ENCODE measurements at regions not wholly inside any gene's neighbourhood (a gene's known extent, or its start where the extent isn't known, plus 50 kb on each side); places are given as distances from the start of the nearest gene placed in this dataset.

- Mint-ChIP-seq H3K4me1 (peaks cover 15% of the 10 kb centered on the region), H3K27me3 (peaks cover 5% of the 10 kb centered on the region), H3K4me3 (peak overlapping the region; percentile 73), H3K27ac (peak overlapping the region; percentile 79), H3K36me3 (ENCODE audit: low read depth) (no peaks in the 10 kb centered on the region), H3K9me3 (no peaks in the 10 kb centered on the region)
- POLR2A ChIA-PET, result interaction anchor here (1.0 kb wide), 1 partner anchor 24 kb away, joined by 3 read pairs; no protein-coding TSS in a partner anchor
- peak; percentile 57 for ATAC-seq (ENCODE audit: low read depth)
- DNase-seq, result no peak
- intact Hi-C loops (cut with micrococcal nuclease), result no loop called here
- no peak for TF ChIP-seq CTCF (IDR thresholded peaks at IDR 0.05)
- CTCF ChIA-PET, result no interaction called here
Measured at GRCh38 chr16:17939723-17940122, 396.8 kb downstream of the NPIPA8 start.

GRCh38 chr16:17939122-17939536 is 397.4 kb downstream of the NPIPA8 start:
- ChIA-PET POLR2A (interaction anchor here (1.0 kb wide), 1 partner anchor 24 kb away, joined by 3 read pairs; no protein-coding TSS in a partner anchor), CTCF (no interaction called here)
- DNase-seq (no peak), ATAC-seq (ENCODE audit: low read depth) (no peak)
- H3K27ac Mint-ChIP-seq, result peak overlapping the region; percentile 79
- H3K9me3 Mint-ChIP-seq, result no peaks in the 10 kb centered on the region
- H3K4me1 Mint-ChIP-seq, result peaks cover 15% of the 10 kb centered on the region
- intact Hi-C loops (cut with micrococcal nuclease), result no loop called here
- no peak for TF ChIP-seq CTCF (IDR thresholded peaks at IDR 0.05)
- peak overlapping the region; percentile 73 for H3K4me3 Mint-ChIP-seq
- H3K36me3 Mint-ChIP-seq (ENCODE audit: low read depth), result no peaks in the 10 kb centered on the region
- peaks cover 5% of the 10 kb centered on the region for H3K27me3 Mint-ChIP-seq

GRCh38 chr16:17938546-17938945 is 398.0 kb downstream of the NPIPA8 start:
- H3K9me3 Mint-ChIP-seq, result no peaks in the 10 kb centered on the region
- no peak for DNase-seq
- H3K27me3 Mint-ChIP-seq, result peaks cover 5% of the 10 kb centered on the region
- H3K4me3 Mint-ChIP-seq, result no peak overlapping the region
- peaks cover 15% of the 10 kb centered on the region for H3K4me1 Mint-ChIP-seq
- ChIA-PET CTCF (no interaction called here), POLR2A (no interaction called here)
- TF ChIP-seq CTCF (IDR thresholded peaks at IDR 0.05), result no peak
- no peak for ATAC-seq (ENCODE audit: low read depth)
- no peak overlapping the region for H3K27ac Mint-ChIP-seq
- intact Hi-C loops (cut with micrococcal nuclease), result no loop called here
- H3K36me3 Mint-ChIP-seq (ENCODE audit: low read depth), result no peaks in the 10 kb centered on the region

- Mint-ChIP-seq H3K36me3 (ENCODE audit: low read depth) (no peaks in the 10 kb centered on the region), H3K4me3 (no peak overlapping the region), H3K9me3 (no peaks in the 10 kb centered on the region), H3K27me3 (no peaks in the 10 kb centered on the region), H3K4me1 (peaks cover 15% of the 10 kb centered on the region), H3K27ac (no peak overlapping the region)
- no peak for DNase-seq
- ChIA-PET CTCF (no interaction called here), POLR2A (no interaction called here)
- intact Hi-C loops (cut with micrococcal nuclease), result no loop called here
- ATAC-seq (ENCODE audit: low read depth), result no peak
- no peak for TF ChIP-seq CTCF (IDR thresholded peaks at IDR 0.05)
Measured at GRCh38 chr16:17936766-17937402, 399.7 kb downstream of the NPIPA8 start.

GRCh38 chr16:17930280-17930679 is 406.3 kb downstream of the NPIPA8 start:
- intact Hi-C loops (cut with micrococcal nuclease), result no loop called here
- no peak overlapping the region for H3K27ac Mint-ChIP-seq
- no peak for TF ChIP-seq CTCF (IDR thresholded peaks at IDR 0.05)
- H3K27me3 Mint-ChIP-seq, result peaks cover 15% of the 10 kb centered on the region
- H3K4me3 Mint-ChIP-seq, result no peak overlapping the region
- ChIA-PET POLR2A (no interaction called here), CTCF (no interaction called here)
- peaks cover 2% of the 10 kb centered on the region for H3K9me3 Mint-ChIP-seq
- H3K36me3 Mint-ChIP-seq (ENCODE audit: low read depth), result no peaks in the 10 kb centered on the region
- DNase-seq (no peak), ATAC-seq (ENCODE audit: low read depth) (no peak)
- H3K4me1 Mint-ChIP-seq, result no peaks in the 10 kb centered on the region
